Right atrium auricular region (tissue), 2 donors: ENCODE measurements at regions not wholly inside any gene's neighbourhood (a gene's known extent, or its start where the extent isn't known, plus 50 kb on each side); places are given as distances from the start of the nearest gene placed in this dataset.

Source experiments
- DNase-seq: peaks from one replicate; pipeline ENCODE4 v3.0.0-alpha.2; 2019; ENCODE audit warnings: low spot score
- H3K27ac ChIP-seq, 2 donors: fragments of 200-600 bp; sonication (generic); 1 replicate in 1 of 2; 2 replicates in 1 of 2; pipeline ENCODE4 v1.5.1; 2016 to 2019
- H3K27me3 ChIP-seq, 2 donors: fragments of 200-600 bp; sonication (generic); one replicate each; pipeline versions ENCODE4 v1.5.1 to v1.6.0; 2017 to 2019
- H3K36me3 ChIP-seq: fragments of 200-600 bp; sonication (generic); one replicate; pipeline ENCODE4 v1.5.1; 2016
- H3K4me1 ChIP-seq, 2 donors: fragments of 200-600 bp; sonication (generic); one replicate each; pipeline versions ENCODE4 v1.5.1 to v1.6.0; 2017 to 2019
- H3K4me3 ChIP-seq, 2 donors: fragments of 200-600 bp; sonication (generic); 1 replicate in 1 of 2; 2 replicates in 1 of 2; pipeline ENCODE4 v1.5.1; 2017 to 2019; ENCODE audit warnings: mild to moderate bottlenecking in 1 of 2, moderate library complexity in 1 of 2
- H3K9me3 ChIP-seq, 2 donors: fragments of 200-600 bp; sonication (generic); one replicate each; pipeline ENCODE4 v1.5.1; 2019
- CTCF ChIP-seq, 2 donors: fragments of 200-600 bp; sonication (generic); IDR thresholded peaks; one replicate each; pipeline ENCODE4 v1.5.1; 2019; ENCODE audit warnings: antibody characterized with exemption in 2 of 2

DNA sequence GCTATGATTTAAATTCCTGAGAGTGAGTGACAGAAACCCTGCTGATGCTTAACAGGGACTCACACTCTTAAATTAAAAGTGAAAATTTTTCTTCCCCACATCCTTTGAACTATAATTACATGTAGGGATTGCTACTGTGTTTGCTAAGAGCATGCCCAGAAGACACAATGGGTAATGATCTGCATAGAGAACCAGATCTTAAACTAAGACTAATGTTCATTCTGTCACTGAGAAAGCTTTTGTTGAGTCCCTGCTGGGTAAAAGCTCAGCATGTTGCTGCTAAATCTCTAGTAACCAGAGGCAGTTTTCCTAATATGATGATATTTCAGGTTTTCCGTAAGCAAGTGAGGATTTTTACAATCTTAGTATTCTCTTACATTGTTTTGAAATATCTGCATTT is 424.8 kb upstream of the SMC2 start:
- Histone ChIP-seq H3K9me3 (no peaks in the 10 kb centered on the region), H3K4me1 (no peaks in the 10 kb centered on the region), H3K4me3 (no peak overlapping the region), H3K27me3 (no peaks in the 10 kb centered on the region), H3K36me3 (no peaks in the 10 kb centered on the region), H3K27ac (no peak overlapping the region)
- TF ChIP-seq CTCF (IDR thresholded peaks at IDR 0.05), result no peak
- DNase-seq, result no peak

- H3K4me3 ChIP-seq, result no peak overlapping the region
- no peak overlapping the region for H3K27ac ChIP-seq
- DNase-seq, result no peak
- H3K36me3 ChIP-seq, result no peaks in the 10 kb centered on the region
- H3K9me3 ChIP-seq, result no peaks in the 10 kb centered on the region
- no peak for TF ChIP-seq CTCF (IDR thresholded peaks at IDR 0.05)
- H3K27me3 ChIP-seq, result no peaks in the 10 kb centered on the region
- no peaks in the 10 kb centered on the region for H3K4me1 ChIP-seq
Observed at GRCh38 chr9:103674271-103674670, 419.8 kb upstream of the SMC2 start.

DNA sequence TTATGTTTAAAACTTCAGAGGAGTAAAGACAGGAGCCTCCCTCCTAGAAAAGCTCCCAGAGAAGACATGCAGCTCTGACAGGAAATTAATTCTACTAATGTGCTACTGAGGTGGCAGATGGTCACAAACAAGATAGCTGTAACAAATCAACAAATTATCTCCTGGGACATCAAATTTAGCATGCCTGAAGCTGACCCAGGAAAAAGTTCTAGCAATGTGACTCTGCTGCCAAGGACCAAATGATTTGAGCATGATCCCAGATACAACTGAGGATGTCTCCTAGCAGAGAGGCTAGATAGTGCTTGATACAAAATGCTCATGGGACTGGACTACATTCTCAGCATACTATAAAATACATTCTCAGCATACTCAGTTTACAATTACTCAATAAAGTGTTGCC is 413.5 kb upstream of the SMC2 start:
- Histone ChIP-seq H3K36me3 (no peaks in the 10 kb centered on the region), H3K27me3 (no peaks in the 10 kb centered on the region), H3K27ac (no peak overlapping the region), H3K4me1 (no peaks in the 10 kb centered on the region), H3K9me3 (no peaks in the 10 kb centered on the region), H3K4me3 (no peak overlapping the region)
- DNase-seq, result no peak
- TF ChIP-seq CTCF (IDR thresholded peaks at IDR 0.05), result no peak

GRCh38 chr9:103681435-103681834 is 412.7 kb upstream of the SMC2 start:
- no peak overlapping the region for H3K4me3 ChIP-seq
- no peaks in the 10 kb centered on the region for H3K36me3 ChIP-seq
- H3K9me3 ChIP-seq, result no peaks in the 10 kb centered on the region
- no peaks in the 10 kb centered on the region for H3K4me1 ChIP-seq
- H3K27me3 ChIP-seq, result no peaks in the 10 kb centered on the region
- no peak overlapping the region for H3K27ac ChIP-seq
- no peak for TF ChIP-seq CTCF (IDR thresholded peaks at IDR 0.05)
- no peak for DNase-seq

DNA sequence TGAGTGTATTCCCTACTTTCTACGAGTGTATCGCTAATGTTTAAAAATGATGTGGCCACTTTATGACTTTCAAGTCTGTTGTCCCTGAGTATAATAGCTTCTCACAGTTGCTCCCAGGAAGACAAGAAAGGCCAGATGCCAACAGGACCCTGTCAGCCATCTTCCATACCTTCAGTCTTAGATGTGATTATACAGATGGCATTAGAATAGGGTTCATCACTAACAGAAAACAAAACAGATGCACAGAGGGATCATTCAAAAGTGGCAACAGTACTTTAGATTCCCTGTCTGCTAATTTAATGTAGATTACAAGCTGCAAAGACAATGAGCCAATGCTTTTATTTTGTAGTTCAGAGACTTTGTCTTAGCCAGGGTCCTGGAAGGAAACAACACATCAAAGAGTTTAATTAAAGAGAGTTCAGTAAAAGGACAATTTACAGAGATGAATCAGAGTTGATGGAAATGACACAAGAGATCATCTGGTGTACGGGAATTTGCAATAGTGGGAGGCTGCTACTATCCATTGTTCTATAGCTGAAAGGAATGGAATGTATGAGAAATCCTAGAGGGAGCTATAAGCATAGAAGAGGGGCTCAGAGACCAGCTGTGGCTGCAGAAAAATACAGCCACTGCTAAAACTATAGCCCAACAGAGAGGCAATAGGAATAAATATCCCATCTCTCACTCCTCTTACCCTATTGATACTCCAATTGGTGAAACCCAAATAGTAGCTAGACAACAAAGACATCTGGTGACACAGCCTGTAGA is 393.7 kb upstream of the SMC2 start:
- Histone ChIP-seq H3K9me3 (no peaks in the 10 kb centered on the region), H3K36me3 (no peaks in the 10 kb centered on the region), H3K4me3 (no peak overlapping the region), H3K27me3 (no peaks in the 10 kb centered on the region), H3K4me1 (no peaks in the 10 kb centered on the region), H3K27ac (no peak overlapping the region)
- no peak for TF ChIP-seq CTCF (IDR thresholded peaks at IDR 0.05)
- DNase-seq, result no peak

- no peak for TF ChIP-seq CTCF (IDR thresholded peaks at IDR 0.05)
- Histone ChIP-seq H3K4me1 (no peaks in the 10 kb centered on the region), H3K4me3 (no peak overlapping the region), H3K27me3 (no peaks in the 10 kb centered on the region), H3K27ac (no peak overlapping the region), H3K9me3 (no peaks in the 10 kb centered on the region), H3K36me3 (no peaks in the 10 kb centered on the region)
- DNase-seq, result no peak
Observed at GRCh38 chr9:103702572-103702971, 391.5 kb upstream of the SMC2 start.
